ENCODE measurements at regions not wholly inside any gene's neighbourhood (a gene's known extent, or its start where the extent isn't known, plus 50 kb on each side); places are given as distances from the start of the nearest gene placed in this dataset.
A peak's percentile ranks its signal among the peaks of the same experiment; 100 is the strongest.

- in situ Hi-C loops (cut with MboI), result no loop called here
Measured at GRCh38 chr4:154916068-154916467, 135.0 kb downstream of the RBM46 start.

GRCh38 chr4:154927126-154927680 is 146.1 kb downstream of the RBM46 start:
- in situ Hi-C loops (cut with MboI), result no loop called here
- Histone ChIP-seq H3K36me3 (ENCODE audit: low read depth) (no peaks in the 10 kb centered on the region), H2AFZ (no peak overlapping the region), H3F3A (ENCODE audit: insufficient read depth) (no peaks in the 10 kb centered on the region), H3K27ac (no peak overlapping the region), H3K9me3 (ENCODE audit: low read depth) (no peaks in the 10 kb centered on the region), H3K4me2 (ENCODE audit: unreplicated experiment) (no peak overlapping the region), H3K79me2 (ENCODE audit: insufficient read depth) (no peaks in the 10 kb centered on the region), H3K4me3 (no peak overlapping the region), H3K9me2 (ENCODE audit: insufficient read depth) (no peaks in the 10 kb centered on the region), H3K9ac (no peak overlapping the region), H3K4me1 (ENCODE audit: insufficient read depth) (no peaks in the 10 kb centered on the region), H4K20me1 (ENCODE audit: insufficient read depth) (no peaks in the 10 kb centered on the region), H3K27me3 (replicated peaks; ENCODE audit: insufficient read depth) (peaks cover 7% of the 10 kb centered on the region)
- peak; percentile 5 for DNase-seq
- 25 to 30% methylated on average over 3 of the region's 3 CpGs for WGBS, 2 experiments (ENCODE audit: low coverage in 1 of 2, low lambda C conversion rate in 2 of 2, missing lambda C conversion rate in 2 of 2)
- TF ChIP-seq EZH2phosphoT487 (IDR thresholded peaks at IDR 0.05; ENCODE audit: insufficient read depth, low read depth), result no peak
- TF ChIP-seq EZH2 (IDR thresholded peaks at IDR 0.05; ENCODE audit: insufficient read depth, poor library complexity, severe bottlenecking), result no peak

More at GRCh38 chr4:154916068-154916467, 135.0 kb downstream of the RBM46 start:
- Histone ChIP-seq H3K4me3 (no peak overlapping the region), H3K9ac (no peak overlapping the region), H3K4me2 (ENCODE audit: unreplicated experiment) (no peak overlapping the region), H3K79me2 (ENCODE audit: insufficient read depth) (no peaks in the 10 kb centered on the region), H3K27me3 (replicated peaks; ENCODE audit: insufficient read depth) (peaks cover 20% of the 10 kb centered on the region; the same call in 1 of the 2 replicates), H3K27ac (no peak overlapping the region), H3K9me2 (ENCODE audit: insufficient read depth) (no peaks in the 10 kb centered on the region), H3F3A (ENCODE audit: insufficient read depth) (no peaks in the 10 kb centered on the region), H2AFZ (no peak overlapping the region), H3K9me3 (ENCODE audit: low read depth) (no peaks in the 10 kb centered on the region), H4K20me1 (ENCODE audit: insufficient read depth) (no peaks in the 10 kb centered on the region), H3K4me1 (ENCODE audit: insufficient read depth) (no peaks in the 10 kb centered on the region), H3K36me3 (ENCODE audit: low read depth) (no peaks in the 10 kb centered on the region)
- WGBS, 2 experiments (ENCODE audit: low coverage in 1 of 2, low lambda C conversion rate in 2 of 2, missing lambda C conversion rate in 2 of 2), result 12 to 13% methylated on average over 3 of the region's 3 CpGs
- DNase-seq, result no peak
- TF ChIP-seq EZH2phosphoT487 (IDR thresholded peaks at IDR 0.05; ENCODE audit: insufficient read depth, low read depth) (no peak), EZH2 (IDR thresholded peaks at IDR 0.05; ENCODE audit: insufficient read depth, poor library complexity, severe bottlenecking) (no peak)

DNA sequence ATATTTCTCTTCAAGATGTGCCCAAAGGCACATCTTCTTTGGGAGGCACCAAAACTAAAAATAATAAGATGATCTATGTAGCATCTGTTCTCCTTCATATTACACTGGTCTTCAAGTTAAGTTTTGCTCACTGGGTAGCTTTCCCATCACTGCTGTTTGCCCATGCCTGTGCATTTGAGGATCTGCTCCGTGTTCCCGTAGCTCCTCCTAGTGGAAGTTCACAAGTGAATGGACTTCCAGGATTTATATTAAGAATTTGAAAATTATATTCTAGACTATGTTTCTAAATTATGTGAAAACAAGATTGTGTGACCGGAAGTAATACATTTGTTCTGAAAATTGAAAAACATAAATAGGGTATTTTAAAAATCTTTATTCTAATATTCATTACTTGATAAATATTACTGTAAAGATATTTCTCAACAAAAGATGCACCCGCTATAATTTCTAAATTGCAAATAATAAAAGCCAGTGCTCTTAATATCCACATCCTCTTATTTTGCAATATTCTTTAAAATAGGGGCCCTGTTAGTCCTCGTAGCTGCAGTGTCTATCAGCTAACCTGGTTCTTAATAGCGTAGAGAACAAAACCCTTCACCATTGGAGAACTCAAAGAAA is 147.7 kb downstream of the RBM46 start:
- Histone ChIP-seq H3K27me3 (replicated peaks; ENCODE audit: insufficient read depth) (no peaks in the 10 kb centered on the region), H3K36me3 (ENCODE audit: low read depth) (no peaks in the 10 kb centered on the region), H3K4me2 (ENCODE audit: unreplicated experiment) (no peak overlapping the region), H3K79me2 (ENCODE audit: insufficient read depth) (no peaks in the 10 kb centered on the region), H3K4me3 (no peak overlapping the region), H3K9ac (no peak overlapping the region), H3K9me3 (ENCODE audit: low read depth) (no peaks in the 10 kb centered on the region), H4K20me1 (ENCODE audit: insufficient read depth) (no peaks in the 10 kb centered on the region), H3K9me2 (ENCODE audit: insufficient read depth) (no peaks in the 10 kb centered on the region), H2AFZ (no peak overlapping the region), H3F3A (ENCODE audit: insufficient read depth) (no peaks in the 10 kb centered on the region), H3K27ac (no peak overlapping the region), H3K4me1 (ENCODE audit: insufficient read depth) (no peaks in the 10 kb centered on the region)
- TF ChIP-seq EZH2 (IDR thresholded peaks at IDR 0.05; ENCODE audit: insufficient read depth, poor library complexity, severe bottlenecking) (no peak), EZH2phosphoT487 (IDR thresholded peaks at IDR 0.05; ENCODE audit: insufficient read depth, low read depth) (no peak)
- DNase-seq, result peak; percentile 71
- WGBS, 2 experiments (ENCODE audit: low coverage in 1 of 2, low lambda C conversion rate in 2 of 2, missing lambda C conversion rate in 2 of 2), result 34 to 36% methylated on average over 6 of the region's 6 CpGs
- in situ Hi-C loops (cut with MboI), result no loop called here

DNA sequence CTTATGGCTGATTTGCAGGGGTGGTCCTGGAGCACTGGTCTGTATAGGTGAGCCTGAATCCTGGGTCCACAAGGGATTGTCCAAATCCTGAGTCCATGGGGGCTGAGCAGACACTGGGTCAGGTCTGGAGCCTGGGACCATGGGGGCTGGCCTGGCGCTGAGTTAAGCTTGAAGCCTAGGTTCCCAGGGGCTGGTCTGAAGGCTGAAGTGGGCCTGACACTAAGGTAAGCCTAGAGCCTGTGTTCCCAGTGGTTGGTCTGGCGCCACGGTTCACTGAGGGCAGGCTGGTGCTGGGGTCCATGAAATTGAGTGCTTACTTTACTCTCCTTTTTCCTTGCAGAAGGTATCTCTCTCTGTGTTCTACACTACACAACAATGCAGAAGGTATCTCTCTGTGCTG is 155.8 kb downstream of the RBM46 start:
- Histone ChIP-seq H2AFZ (no peak overlapping the region), H3K9me2 (ENCODE audit: insufficient read depth) (no peaks in the 10 kb centered on the region), H4K20me1 (ENCODE audit: insufficient read depth) (no peaks in the 10 kb centered on the region), H3K36me3 (ENCODE audit: low read depth) (no peaks in the 10 kb centered on the region), H3K9ac (no peak overlapping the region), H3K4me3 (no peak overlapping the region), H3K4me2 (ENCODE audit: unreplicated experiment) (no peak overlapping the region), H3K4me1 (ENCODE audit: insufficient read depth) (no peaks in the 10 kb centered on the region), H3K9me3 (ENCODE audit: low read depth) (no peaks in the 10 kb centered on the region), H3F3A (ENCODE audit: insufficient read depth) (no peaks in the 10 kb centered on the region), H3K27me3 (replicated peaks; ENCODE audit: insufficient read depth) (no peaks in the 10 kb centered on the region), H3K27ac (no peak overlapping the region), H3K79me2 (ENCODE audit: insufficient read depth) (no peaks in the 10 kb centered on the region)
- TF ChIP-seq EZH2 (IDR thresholded peaks at IDR 0.05; ENCODE audit: insufficient read depth, poor library complexity, severe bottlenecking) (no peak), EZH2phosphoT487 (IDR thresholded peaks at IDR 0.05; ENCODE audit: insufficient read depth, low read depth) (no peak)
- DNase-seq, result no peak
- in situ Hi-C loops (cut with MboI), result no loop called here
- WGBS, 2 experiments (ENCODE audit: low coverage in 1 of 2, low lambda C conversion rate in 2 of 2, missing lambda C conversion rate in 2 of 2), result 16 to 36% methylated on average over 3 of the region's 3 CpGs
